ENCODE measurements at regions not wholly inside any gene's neighbourhood (a gene's known extent, or its start where the extent isn't known, plus 50 kb on each side); places are given as distances from the start of the nearest gene placed in this dataset.

DNA sequence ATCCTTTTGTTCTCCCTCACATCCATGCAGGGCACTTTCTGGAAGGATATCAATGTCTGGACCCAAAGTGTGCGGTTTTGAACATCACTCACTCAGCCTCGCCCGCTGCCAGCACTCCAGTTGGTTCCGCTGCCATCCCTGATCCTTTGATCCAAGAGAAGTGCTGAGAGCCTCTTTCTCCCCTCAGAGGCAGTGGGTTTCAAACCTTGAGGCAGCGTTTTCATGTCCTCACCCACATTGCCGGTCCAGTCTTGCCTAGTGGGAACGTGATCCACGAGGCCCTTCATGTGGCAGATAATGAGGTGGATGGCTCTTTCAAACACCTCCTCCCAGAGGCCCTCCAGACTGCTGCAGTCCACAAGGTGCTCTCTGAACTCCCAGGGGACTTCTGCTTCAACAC lies 122.2 kb downstream of the ACTL8 start:
- TF ChIP-seq REST (IDR thresholded peaks at IDR 0.05; ENCODE audit: insufficient read depth in 1 of 2, low read depth in 2 of 2, low read length in 2 of 2): no peak
- no peak for TF ChIP-seq SIN3A (IDR thresholded peaks at IDR 0.05; ENCODE audit: borderline replicate concordance, insufficient read depth, low read length)
- TF ChIP-seq TAF1 (IDR thresholded peaks at IDR 0.05; ENCODE audit: borderline replicate concordance, insufficient read depth, low read length): no peak
- no peak for TF ChIP-seq FOXP2 (optimal IDR thresholded peaks at IDR 0.05; ENCODE audit: borderline replicate concordance, extremely low read depth, extremely low read length, insufficient read depth)
- TF ChIP-seq POLR2AphosphoS5 (IDR thresholded peaks at IDR 0.05; ENCODE audit: low read depth, low read length): no peak

- no peak for TF ChIP-seq POLR2AphosphoS5 (IDR thresholded peaks at IDR 0.05; ENCODE audit: low read depth, low read length)
Measured at GRCh38 chr1:17877896-17878295, 122.8 kb downstream of the ACTL8 start.

GRCh38 chr1:17878837-17879236 lies 123.7 kb downstream of the ACTL8 start:
- TF ChIP-seq REST (IDR thresholded peaks at IDR 0.05; ENCODE audit: insufficient read depth in 1 of 2, low read depth in 2 of 2, low read length in 2 of 2) (no peak), POLR2AphosphoS5 (IDR thresholded peaks at IDR 0.05; ENCODE audit: low read depth, low read length) (no peak), FOXP2 (optimal IDR thresholded peaks at IDR 0.05; ENCODE audit: borderline replicate concordance, extremely low read depth, extremely low read length, insufficient read depth) (no peak), TAF1 (IDR thresholded peaks at IDR 0.05; ENCODE audit: borderline replicate concordance, insufficient read depth, low read length) (no peak), SIN3A (IDR thresholded peaks at IDR 0.05; ENCODE audit: borderline replicate concordance, insufficient read depth, low read length) (no peak)

GRCh38 chr1:17880449-17880848 lies 125.3 kb downstream of the ACTL8 start:
- TF ChIP-seq REST (IDR thresholded peaks at IDR 0.05; ENCODE audit: insufficient read depth in 1 of 2, low read depth in 2 of 2, low read length in 2 of 2): no peak

GRCh38 chr1:17881761-17882160 lies 126.6 kb downstream of the ACTL8 start:
- TF ChIP-seq SIN3A (IDR thresholded peaks at IDR 0.05; ENCODE audit: borderline replicate concordance, insufficient read depth, low read length): no peak
- TF ChIP-seq POLR2AphosphoS5 (IDR thresholded peaks at IDR 0.05; ENCODE audit: low read depth, low read length): no peak
- TF ChIP-seq TAF1 (IDR thresholded peaks at IDR 0.05; ENCODE audit: borderline replicate concordance, insufficient read depth, low read length): no peak
- TF ChIP-seq FOXP2 (optimal IDR thresholded peaks at IDR 0.05; ENCODE audit: borderline replicate concordance, extremely low read depth, extremely low read length, insufficient read depth): no peak
- TF ChIP-seq REST (IDR thresholded peaks at IDR 0.05; ENCODE audit: insufficient read depth in 1 of 2, low read depth in 2 of 2, low read length in 2 of 2): no peak
